HG03159 (cell line): ENCODE measurements at regions not wholly inside any gene's neighbourhood (a gene's known extent, or its start where the extent isn't known, plus 50 kb on each side); places are given as distances from the start of the nearest gene placed in this dataset.
A peak's percentile ranks its signal among the peaks of the same experiment; 100 is the strongest.
"Not testable (repeated sequence)": the region's sequence is repeated elsewhere in the genome, so short reads cannot be mapped to it uniquely, and the experiment has no call there.

ENCODE experiments used
- ATAC-seq: cut with Tn5 transposase; IDR thresholded peaks from one replicate; pipeline ENCODE4 v1.9.1; 2021; ENCODE audit warnings: mild to moderate bottlenecking, moderate library complexity; ENCODE audit not compliant: unreplicated experiment

DNA sequence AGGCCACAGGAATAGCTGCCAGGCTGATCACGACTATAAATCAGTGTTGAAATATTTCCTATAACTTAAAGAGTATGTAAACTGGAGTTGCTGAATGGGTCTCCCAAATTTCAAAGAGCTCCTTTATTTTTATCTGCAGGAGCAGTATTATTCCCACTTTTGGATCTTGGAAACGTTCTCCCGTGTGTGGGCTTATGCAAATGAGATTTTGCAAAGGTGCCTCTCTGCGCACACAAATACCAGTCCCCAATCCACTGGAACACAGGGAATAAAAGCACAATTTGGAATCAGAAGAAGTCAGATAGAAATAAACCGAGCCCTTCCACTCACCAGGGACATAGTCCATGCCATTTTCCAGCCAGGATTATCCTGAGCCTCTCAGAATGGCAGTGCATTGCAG is 350.2 kb upstream of the CELF2 start:
- no peak for ATAC-seq

DNA sequence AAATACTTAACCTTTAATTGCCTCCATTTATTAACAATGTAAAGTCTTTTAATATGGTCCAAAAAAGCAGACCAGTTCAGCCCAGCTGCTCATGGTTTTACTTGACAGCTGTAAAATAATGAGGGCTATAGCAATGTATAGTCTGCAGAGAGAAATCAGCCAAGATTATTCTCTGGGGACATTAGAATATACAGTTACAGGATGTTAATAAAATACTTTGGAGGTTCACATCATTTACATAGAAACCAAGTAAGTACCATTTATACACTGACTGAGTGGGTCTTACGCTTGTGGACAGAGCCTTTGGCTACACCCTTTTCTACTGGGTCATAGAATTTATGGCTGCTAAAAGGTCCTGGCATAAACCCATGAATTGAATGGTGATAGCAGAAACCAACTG is 340.7 kb upstream of the CELF2 start:
- no peak for ATAC-seq

DNA sequence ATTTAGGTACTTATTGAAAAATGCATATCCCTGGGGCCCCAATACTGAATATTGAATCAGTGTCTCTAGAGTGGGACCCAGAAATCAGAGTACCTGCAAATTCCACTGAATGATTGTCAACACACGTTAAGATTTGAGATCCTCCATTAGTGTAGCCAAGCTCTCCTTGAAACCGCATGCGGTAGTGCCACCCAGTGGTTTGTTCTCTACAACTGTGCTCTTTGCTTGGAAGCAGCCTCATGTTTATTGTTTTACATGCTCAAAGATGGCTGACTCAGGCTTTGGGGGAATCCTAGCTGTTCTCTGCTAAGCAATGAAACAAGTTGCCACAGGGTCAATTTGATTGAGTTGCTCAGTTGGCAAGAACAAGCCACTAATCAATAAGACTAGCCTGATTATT is 340.2 kb upstream of the CELF2 start:
- ATAC-seq, result peak; percentile 88

DNA sequence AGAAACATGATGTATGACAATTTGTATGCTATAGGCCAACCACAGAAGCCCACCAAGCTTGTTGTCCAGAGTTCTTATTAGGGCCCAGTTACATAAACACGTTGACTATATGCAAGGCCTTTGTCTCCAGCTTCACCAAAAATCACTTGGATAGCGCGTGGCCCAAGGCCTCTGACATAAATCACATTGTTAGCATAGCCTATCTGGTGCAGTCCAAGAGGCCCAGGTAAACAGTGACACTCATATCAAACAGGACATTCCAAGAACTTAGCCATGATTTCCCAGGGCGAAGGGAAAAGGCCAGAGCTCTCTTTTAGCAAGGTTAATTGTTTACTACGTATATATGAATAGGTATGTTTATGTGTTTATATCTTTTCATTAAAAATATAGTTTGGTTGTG is 337.2 kb upstream of the CELF2 start:
- no peak for ATAC-seq

DNA sequence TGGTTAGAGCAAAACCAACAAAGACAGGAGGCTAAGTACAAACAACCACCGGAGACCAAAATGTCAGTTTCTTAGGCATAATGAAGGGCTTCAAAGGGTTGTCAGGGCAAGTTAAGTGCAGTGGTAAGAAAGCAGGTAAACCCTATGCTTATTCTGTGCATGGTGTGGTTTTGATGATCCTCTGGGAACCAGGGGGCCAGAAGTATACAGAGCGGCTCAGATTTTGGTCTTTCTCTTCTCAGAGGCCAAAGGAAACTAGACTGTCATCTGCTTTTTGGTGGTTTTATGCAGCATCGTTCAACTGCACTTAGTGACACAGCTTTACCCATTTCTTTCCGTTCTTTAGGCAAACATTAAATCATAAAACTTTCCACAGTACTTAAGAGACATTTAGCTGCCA is 332.7 kb upstream of the CELF2 start:
- ATAC-seq, result no peak

DNA sequence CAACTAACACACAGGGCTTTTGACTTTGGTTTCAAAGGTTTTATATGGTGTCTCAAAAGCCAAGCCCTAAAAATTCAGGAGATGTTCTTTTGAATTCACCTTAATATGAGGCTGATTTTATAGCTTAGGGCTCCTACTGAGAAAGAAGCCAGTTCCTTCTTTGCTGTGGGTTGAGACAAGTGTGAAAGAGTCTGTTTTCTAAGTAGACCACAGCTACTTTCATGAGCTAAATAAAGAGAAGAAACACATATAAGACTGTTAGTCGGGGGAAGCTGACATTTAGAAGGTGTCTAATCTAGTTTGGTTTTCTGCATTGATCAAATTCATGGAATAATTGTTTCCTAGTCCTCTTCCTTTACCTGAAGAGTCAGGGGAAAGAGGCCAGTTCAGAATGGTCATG is 332.1 kb upstream of the CELF2 start:
- no peak for ATAC-seq

DNA sequence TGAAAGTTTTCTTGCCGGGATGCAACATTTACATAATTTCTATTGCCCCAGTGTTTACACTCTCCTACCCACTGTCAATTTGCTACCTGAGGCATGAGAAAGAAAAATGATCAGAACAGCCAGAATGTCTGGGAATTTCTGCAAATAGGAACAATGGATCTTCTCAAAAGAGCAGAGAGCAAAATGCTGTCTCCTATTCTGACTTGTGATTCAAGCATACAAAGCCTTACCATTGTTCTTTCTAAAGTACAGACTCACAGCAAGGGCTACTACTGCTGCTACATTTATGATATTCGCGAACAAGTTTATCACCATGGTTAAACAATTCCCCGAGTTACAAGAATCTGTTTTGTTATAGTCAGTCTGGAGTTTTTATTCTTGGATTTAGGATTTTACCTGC is 329.9 kb upstream of the CELF2 start:
- no peak for ATAC-seq

DNA sequence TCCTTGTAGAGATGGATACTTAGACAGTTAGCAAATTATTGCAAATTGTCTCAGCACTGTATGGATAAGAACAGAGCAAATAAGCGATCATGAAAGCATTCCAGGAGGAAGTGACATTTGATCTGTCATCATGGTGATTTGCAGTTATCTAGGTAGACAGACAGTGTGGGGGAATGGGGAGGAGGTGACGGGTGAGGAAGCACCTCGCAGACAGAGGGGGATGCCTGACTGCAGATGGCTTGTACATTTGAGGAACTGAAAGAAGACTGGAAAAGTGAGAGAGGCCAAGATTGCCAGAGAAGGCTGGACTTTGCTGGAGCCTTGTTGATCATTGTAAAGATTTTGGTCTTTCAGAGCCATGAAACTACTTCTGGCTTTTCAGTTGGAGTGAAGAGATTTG is 318.2 kb upstream of the CELF2 start:
- no peak for ATAC-seq

DNA sequence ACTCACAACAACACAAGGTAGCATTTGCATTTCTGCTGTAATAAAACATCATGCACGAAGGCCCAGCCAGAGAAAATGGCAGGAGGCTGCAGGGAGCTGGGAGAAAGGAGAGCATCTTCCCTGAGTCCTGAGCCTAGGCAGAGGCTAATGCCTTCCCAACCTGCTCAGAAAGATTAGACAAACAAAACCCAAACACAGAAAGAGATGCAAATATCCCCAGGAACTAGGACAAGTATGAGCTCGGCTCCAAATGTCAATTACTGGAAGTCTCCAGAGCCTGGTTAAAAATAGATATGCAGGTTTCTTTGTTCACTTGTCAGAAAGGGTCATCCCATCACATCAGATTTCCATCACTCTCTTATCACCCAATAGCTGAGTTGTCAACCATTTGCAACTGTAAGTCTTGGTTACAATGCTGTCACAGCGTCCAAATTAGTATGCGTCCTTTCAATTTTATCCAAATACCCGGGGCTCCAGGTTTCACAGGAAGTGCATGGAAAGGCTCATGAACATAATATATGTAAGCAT is 316.5 kb upstream of the CELF2 start:
- no peak for ATAC-seq

DNA sequence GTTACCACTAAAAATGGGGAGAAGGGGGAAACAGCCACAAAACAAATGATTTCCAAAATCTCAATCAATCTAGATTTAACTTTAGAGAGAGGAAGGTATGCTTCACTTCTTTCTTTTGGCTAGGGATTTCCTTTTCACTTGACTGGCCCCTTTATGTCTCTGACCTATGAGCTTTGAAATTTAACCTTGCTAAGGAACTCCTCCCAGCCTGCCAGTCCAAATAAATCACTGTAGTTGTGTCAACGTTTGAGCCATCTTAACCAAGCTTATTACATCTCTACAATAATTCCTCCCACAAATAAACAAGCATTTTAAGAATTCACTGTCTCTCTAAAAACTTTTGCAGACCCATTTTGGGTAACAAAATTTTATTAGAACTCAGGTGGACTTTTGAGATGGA is 315.5 kb upstream of the CELF2 start:
- no peak for ATAC-seq

DNA sequence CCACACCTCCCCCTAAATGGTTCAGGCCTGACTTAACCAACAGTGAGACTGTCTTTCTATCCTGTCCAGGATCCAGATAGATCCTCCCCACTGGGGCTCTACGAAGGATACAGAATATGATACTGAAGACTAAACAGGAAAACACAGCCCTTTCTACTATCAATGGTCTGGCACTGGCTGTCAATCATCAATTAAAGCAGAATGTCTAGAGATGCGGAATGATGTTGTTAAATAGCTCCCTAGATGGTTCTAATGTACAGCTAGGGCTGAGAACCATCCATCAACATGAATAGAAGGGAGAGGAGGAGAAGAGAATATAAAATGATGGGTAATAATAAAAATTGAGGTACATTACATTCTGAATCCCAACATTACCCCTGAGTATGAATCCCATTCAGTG is 314.3 kb upstream of the CELF2 start:
- no peak for ATAC-seq

DNA sequence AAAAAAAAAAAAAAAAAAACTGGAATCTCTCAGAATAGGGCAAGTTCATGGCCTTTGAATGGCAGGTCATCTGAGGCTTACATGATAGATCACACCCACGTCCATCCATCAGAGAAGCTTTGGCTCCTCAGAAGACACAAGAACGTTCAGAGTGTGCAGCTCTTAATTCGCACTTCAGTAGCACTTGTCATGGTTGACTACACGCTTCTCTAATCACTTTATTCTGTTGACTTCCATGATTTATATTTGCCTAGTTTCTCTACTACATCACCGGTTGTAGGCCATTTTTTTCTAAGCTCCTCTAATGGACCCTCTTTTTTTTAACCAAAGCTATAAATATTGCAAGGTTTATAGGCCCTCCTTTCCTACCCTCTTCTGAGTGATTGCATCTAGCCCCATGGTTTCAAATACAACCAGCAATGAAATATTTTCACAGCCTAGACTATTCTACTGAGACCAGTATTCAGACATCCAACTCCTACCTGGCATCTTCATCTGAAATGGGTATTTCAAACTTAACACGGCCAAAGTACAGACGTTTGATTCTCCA is 305.4 kb upstream of the CELF2 start:
- ATAC-seq, result no peak

DNA sequence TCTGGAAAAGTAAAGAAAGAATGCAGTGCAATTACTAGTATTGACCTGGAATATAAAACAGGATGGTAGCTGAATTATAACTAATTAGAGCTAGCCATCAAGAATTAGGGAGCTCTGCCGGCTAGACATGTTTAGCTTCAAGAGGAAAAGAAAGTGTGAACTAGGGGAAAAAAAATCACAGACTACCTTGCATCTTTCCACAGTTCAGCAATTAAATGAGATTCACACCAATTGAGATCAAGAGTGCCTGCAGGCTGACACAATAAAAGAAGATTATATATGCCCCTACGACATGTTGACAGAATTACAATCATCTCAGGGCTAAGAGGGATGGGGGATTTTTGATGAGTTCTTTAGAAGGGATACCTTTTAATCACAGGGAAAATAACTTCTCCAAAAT is 303.3 kb upstream of the CELF2 start:
- ATAC-seq, result no peak

DNA sequence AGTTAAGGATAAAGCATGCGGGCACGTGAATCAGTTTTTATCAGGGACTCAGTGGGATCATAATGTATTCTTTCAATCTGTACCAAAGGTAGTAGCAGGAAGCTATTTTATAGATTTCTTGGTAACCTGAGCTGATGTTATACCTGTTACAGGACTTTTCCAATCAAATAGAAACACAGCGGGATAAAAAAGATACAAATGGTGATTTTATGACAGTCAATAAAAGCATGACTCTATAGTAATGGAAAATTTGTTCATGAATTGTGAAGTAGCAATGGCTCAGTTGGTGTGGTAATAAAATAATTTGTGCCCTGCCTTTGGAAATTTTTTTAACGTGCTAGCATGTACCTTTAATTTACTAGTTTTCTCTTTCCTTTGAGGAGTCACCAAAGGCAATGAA is 300.7 kb upstream of the CELF2 start:
- no peak for ATAC-seq

DNA sequence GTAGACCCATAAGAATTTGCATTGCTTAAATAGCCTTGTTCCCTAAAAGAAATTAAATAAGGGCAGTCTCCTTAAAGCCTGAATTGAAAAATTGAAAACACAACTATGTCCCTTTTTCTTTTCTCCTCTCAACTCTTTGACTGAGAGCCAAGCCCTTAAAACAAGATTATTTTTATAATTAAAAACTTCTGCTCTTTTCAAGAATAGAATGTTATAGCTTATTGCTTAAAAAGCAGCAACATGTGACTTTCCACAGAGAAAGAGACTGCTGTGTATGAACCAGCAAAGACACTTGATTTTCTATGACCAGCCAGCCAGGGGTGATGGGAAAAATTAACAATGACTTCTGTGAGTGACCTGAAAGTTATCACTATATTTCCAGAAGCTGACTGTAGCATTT is 295.2 kb upstream of the CELF2 start:
- no peak for ATAC-seq

DNA sequence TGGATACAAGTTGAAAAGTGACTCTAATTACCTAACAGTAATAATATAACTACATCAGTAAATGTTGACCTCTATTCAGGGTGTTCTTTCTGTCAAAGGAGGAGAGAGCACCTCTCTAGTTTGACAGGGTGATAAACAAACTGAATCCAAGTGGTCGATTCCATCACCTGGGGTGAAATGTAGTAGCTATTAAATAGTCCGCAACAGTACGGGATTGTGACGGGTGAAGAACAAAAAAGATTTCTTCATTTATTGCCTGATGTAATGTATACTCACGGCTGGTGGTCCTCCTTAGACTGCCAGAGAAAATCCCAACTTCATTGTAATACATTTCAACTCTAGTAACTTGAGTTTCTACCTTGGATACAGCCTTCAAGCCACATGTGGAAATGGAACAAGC is 292.5 kb upstream of the CELF2 start:
- no peak for ATAC-seq

DNA sequence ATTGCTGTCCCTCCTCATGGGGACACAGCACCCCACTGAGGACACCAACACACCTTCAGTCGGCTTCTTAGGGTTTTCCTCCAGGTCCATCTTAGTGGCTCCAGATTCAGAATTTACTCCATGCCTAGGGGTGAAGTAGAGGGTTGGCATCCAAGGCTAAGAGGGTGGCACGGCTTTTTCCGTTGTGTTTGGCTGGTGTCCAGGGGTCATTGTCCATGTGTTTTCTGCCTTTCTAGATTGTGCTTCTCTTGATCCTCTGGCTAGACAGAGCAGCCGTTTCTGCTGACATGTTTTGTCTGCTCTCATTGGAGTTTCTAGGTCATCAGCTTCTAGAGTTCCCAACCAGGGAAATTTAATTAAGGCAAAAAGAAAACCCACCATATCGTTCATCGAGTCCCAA is 291.6 kb upstream of the CELF2 start:
- no peak for ATAC-seq

DNA sequence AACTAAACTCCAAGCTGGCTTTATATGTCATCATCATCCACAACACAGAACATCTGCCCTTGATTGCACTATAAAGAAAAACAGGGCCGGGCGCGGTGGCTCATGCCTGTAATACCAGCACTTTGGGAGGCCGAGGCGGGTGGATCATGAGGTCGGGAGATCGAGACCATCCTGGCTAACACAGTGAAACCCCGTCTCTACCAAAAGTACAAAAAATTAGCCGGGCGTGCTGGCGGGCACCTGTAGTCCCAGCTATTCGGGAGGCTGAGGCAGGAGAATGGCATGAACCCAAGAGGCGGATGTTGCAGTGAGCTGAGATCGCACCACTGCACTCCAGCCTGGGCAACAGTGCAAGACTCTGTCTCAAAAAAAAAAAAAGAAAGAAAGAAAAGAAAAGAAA is 290.3 kb upstream of the CELF2 start:
- not testable (repeated sequence) for ATAC-seq

DNA sequence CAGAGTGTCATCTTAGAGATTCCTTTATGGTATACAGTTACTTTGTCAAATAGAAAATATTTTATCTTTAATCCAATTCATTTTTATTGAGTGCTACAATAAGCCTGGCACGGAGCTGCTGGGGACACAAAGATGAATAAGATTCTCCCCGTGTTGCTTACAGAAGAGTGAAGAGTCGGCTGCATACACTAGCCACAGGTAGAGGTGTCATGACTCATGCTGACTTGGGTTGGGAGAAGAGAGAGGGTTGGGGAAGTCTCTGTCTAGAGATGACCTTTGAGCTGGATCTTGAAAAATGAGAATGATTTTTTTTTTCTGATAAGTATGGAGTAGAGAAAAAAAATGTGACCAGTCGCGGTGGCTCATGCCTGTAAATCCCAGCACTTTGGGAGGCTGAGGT is 289.9 kb upstream of the CELF2 start:
- no peak for ATAC-seq

DNA sequence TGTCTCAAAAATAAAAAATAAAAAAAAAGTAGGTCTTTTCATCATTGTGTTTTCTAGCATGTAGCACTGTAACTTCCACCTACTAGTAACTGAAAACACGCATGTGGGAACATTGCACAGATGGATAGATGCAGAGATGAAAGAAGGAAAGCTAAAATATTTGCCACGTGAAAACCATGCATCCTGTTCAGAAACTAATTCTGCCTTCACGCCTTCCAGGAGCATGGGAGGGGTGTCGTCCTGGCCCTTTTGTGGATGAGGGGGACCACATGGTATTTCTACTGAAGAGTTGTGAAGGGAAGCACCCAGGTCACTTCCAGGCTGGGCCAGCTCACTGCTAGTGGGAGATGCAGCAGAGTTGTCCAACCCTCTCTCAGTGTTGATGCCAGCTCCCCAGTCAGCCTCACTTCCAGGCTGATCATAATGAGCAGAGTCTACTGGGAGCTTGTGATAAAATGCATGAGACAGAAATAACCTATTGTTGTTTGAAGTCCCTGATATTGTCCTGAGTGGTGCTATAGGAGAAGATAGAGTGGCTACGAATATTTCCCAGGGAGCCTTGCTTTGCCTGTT is 287.1 kb upstream of the CELF2 start:
- ATAC-seq, result no peak

DNA sequence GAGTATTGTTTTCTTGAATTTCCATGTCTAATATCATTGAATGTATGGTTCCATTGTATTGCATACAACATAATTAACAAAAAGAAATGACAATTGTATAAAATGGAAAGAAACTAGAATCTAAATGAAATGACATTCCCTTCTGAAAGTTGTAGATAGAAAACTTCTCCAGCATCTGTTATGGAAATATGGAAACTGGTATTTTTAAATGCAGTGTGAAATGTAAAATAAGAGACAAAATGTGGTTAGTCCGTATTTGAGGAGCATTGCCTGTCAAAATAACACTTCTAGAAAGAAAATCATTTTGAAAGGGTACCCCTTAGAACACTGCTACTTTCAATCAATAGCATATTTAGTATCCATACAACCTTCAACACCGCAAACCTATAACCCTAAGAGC is 286.3 kb upstream of the CELF2 start:
- ATAC-seq, result no peak

DNA sequence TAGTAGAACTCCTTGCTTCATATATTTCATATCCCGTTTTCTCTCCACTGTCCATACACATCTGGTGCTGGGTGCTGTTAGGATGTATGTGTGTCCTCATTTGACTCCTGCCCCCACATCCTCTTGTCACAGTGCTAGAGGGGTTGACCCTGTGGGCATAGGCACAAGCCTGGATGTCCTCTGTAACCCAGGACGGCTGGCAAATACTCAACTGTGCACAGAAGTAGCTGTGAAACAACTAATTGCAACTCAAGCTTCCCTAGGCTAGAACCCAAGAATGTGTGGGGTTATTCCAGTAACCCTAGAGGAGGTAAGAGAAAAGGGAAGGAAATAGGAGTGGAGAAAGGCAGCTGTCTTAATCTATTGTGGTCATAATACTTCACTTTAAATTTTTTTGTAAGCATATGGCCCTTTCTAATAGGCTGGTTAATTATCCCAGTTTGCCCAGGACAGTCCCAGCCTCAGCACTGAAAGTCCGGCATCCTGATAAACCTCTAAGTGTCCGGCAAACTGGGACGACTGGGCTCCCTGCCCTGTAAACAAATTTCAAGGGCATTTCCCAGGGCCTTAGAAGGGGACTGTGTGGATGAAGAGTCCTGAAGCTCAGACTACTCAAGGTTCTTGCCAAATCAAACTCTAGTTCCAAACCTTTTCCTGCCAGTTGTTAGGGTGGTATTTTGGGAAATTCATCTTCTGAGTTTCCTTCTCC is 283.2 kb upstream of the CELF2 start:
- no peak for ATAC-seq

DNA sequence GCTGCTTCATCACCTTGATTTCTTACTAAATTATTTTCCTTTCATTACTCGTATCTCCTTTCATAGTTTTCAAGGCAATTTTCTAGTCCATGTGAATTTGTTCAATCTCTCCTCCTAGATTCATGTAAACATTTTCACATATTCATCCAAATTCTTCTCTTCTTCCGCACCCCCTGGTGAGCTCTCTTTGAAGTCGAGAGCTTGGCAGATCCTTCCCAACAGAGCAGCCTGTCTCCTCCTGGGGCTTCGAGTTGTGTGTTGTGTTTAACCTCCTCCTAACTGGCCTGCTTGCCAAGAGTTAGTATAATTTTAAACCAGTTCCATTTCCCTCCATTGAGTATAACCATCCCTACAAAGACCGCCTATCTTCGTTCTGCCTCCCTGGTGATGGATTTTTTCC is 272.4 kb upstream of the CELF2 start:
- no peak for ATAC-seq
